Fibroblast of skin of scalp (primary cell): ENCODE measurements at regions not wholly inside any gene's neighbourhood (a gene's known extent, or its start where the extent isn't known, plus 50 kb on each side); places are given as distances from the start of the nearest gene placed in this dataset.
"Not testable (repeated sequence)": the region's sequence is repeated elsewhere in the genome, so short reads cannot be mapped to it uniquely, and the experiment has no call there.

ENCODE experiments used
- DNase-seq: peaks from one replicate; pipeline ENCODE4 v3.0.0-alpha.2; 2013

GRCh38 chr14:71331403-71331802 is 424.1 kb downstream of the PCNX1 start:
- DNase-seq, result no peak

DNA sequence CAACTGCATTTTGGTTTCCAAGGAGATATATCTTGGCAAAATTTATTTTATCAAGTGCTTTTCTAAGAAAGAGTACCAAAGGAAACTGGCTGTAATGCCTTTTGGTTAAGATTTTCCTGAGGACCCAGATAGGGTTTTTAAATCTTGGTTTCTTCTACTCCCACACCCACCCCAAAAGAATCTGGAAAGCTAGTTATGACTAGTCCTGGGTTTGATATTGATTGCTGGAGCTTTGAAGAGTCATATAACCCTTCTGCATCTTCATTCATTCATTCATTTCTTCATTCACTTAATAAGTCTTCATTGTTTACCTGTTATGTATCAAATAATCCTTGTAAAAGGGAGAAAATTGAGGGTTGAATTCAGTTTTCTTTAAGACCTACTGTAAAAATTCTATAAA is 425.2 kb downstream of the PCNX1 start:
- no peak for DNase-seq

DNA sequence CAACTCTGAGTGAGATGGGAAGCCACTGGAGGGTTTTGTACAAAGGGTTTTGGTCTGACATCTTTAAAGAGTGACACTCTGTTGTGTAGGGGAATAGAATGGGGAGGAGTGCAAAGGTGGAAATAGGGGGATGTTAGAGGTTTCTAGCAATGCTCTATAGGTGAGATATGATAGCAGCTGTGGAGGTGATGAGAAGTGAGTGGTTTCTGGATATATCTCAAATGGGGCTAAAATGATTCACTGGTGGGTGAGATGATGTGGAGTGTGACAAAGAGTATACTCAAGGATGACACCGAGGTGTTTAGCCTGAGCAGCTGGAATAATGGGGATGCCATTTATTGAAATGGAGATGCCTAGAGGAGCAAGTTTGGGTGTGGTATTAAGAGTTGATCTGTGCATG is 426.4 kb downstream of the PCNX1 start:
- DNase-seq, result no peak

GRCh38 chr14:71336489-71337192 is 429.4 kb downstream of the PCNX1 start:
- DNase-seq, result no peak

DNA sequence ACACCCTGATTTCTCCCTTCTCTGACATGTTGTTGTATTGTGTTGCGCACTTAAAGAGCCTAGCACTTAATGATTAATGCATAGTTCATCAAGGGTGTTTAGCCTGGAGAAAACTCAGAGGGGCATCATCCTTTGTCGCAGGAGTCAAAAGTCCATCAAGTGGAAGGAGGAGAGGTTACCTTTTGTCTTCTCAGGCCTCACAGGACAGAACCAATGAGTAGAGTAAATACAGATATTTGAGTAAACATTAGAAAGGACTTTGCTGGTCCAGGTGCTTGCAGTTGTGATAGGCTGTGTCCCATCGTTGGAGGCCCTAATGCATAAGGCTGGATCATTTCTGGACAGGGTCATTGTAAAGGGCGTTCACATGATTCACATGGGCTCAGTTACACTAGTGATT is 430.9 kb downstream of the PCNX1 start:
- no peak for DNase-seq

DNA sequence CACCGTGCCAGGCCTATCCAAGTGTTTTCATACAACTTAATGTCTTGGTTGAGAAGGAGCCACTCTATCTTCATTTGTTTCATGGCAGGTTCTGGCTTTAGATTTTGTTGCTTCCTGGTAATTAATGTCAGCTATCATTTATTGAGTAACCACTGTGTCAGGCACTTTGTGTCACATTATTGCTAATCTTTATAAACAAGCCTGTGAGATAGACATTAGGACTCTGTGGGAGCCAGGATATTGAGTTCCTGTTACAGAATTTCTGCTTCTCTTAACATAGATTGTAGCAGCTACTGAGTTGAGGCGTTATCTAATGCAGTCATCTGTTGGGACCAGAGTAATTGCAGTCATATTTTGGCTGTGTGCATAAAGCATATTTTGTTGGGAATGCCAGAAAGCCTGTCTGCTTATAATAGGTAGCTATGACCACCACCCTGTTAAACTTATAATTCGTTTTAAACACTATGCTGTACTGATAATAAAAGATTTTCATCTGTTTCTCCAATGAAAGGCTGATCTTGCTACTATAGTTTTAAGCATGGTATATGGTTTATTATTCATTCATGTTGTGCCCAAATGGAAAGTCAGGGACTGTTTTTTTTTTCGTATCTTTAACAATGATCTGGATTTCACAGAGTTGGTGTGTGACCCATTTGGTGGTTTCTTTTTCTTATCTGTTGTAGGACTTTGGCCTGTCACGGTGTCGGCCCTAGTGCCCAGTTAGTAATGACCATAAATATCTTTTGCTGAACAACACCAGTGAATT is 432.6 kb downstream of the PCNX1 start:
- no peak for DNase-seq

DNA sequence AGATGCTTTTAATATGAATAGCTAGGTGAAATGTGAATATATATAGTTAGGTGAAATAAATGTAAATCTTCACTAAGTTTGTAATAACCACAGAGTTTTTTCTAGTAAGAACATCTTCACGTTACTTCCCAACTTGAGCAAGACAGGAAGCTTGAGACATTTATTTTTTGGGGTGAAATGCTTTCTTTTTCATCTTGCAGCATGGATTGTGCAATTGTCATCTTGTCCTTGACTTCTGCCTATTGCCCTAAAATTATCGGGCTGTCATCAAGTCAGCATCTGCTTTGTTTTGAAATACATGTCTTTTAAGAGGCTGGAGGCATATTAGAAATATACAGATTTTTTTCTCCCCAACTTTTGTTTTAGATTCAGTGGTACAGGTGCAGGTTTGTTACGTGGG is 433.9 kb downstream of the PCNX1 start:
- no peak for DNase-seq

GRCh38 chr14:71343724-71344123 is 436.5 kb downstream of the PCNX1 start:
- no peak for DNase-seq

GRCh38 chr14:71344506-71344905 is 437.2 kb downstream of the PCNX1 start:
- DNase-seq, result no peak

- no peak for DNase-seq
Measured at GRCh38 chr14:71346685-71347084, 439.4 kb downstream of the PCNX1 start.

- DNase-seq, result no peak
Measured at GRCh38 chr14:71348394-71348793, 441.1 kb downstream of the PCNX1 start.

DNA sequence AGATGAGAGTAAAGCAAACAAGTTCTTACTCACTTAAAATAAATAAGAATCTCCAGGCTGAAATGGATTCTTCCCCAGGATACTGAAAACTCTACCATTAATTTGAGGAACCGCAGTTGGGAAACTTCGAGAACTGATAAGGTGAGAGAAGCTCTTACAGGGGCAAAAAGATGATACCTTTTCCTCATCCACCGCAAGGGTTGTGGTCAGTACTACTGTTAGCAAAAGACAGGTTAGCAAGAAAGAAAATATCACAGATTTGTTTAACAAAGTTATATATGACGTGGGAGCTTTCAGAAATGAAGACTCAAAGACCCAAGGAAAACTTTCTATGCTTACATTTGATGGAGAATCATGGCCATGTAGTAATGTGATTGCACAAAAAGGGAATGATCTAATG is 441.6 kb downstream of the PCNX1 start:
- DNase-seq, result no peak

DNA sequence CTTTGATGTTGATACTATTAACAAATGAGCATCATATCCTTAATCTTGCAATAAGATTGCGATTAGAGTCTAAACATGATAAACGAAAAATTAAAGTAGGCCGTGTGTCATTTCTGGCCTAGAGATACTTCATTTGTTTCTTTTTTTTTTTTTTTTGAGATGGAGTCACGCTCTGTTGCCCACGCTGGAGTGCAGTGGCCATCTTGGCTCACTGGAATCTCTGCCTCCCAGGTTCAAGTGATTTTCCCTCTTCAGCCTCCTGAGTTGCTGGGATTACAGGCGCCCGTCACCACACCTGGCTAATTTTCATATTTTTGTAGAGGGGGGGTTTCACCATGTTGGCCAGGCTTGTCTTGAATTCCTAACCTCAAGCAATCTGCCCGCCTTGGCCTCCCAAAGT is 446.9 kb downstream of the PCNX1 start:
- no peak for DNase-seq

DNA sequence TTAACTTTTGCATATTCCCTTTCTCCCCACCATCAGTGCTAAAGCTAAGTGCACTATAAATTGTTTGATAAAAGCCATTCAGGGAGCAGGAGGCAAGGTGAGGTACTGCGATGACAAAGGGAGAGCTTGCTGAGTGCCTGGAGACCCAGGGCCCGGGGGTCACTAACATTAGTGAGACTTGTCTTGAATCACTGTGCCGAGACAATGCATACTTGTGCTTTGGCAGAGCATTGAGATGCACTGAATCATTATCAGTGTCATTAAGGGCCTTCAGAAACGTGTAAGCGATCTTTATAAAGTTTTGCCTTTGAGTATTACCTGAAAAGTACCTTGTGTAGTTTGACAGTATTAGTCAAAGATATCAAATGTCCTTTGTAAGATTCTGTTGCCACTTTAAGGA is 447.5 kb downstream of the PCNX1 start:
- DNase-seq, result peak; percentile 34

- peak; percentile 90 for DNase-seq
Measured at GRCh38 chr14:71355324-71356201, 448.3 kb downstream of the PCNX1 start.

- DNase-seq, result no peak
Measured at GRCh38 chr14:71358209-71358931, 451.1 kb downstream of the PCNX1 start.

DNA sequence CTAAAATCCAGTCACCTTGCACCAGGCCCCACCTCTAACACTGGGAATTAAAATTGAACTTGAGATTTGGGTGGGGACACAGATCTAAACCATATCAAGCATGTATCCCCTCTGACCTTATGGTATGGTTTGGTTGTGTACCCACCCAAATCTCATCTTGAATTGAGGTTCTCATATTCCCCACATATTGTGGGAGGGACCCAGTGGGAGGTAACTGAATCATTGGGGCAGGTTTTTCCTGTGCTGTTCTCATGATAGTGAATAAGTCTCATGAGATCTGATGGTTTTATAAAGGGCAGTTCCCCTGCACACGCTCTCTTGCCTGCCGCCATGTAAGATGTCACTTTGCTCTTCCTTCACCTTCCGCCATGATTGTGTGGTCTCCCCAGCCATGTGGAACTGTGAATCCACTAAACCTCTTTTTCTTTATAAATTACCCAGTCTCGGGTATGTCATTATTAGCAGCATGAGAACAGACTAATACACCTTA is 451.7 kb downstream of the PCNX1 start:
- not testable (repeated sequence) for DNase-seq

GRCh38 chr14:71359823-71360222 is 452.6 kb downstream of the PCNX1 start:
- no peak for DNase-seq

- no peak for DNase-seq
Measured at GRCh38 chr14:71361336-71361735, 454.1 kb downstream of the PCNX1 start.

- DNase-seq, result no peak
Measured at GRCh38 chr14:71361874-71362273, 454.6 kb downstream of the PCNX1 start.

GRCh38 chr14:71362282-71362681 is 455.0 kb downstream of the PCNX1 start:
- DNase-seq, result no peak

DNA sequence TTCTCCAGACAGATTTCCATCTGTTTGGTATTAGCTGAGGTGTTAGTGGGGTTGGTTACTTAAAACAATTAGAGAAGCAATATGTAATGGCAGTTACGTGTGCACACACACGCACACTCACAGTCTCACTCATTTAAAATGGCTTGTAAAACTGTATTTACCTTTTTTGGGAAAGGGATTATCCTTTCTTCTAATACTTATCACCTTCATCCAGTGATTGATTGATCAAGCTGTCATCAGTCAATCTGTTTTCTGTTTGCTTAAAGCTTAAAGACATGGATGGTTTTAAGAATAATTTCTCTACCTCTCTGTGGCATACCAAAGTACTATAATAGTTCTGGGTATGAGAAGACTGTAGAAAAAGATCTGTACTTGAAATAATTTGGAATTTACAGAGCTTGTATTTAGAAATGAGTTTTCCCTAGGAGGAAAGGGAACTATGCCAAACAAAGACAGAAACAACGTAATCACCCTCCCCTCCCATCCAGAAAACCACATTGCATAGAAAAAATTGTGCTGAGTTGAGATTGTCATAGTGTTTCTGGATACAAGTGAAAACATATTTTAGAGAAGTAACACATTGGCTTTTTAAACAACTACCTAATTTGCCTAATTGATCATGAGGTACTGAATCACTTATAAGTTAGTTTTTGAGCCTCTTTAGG is 455.8 kb downstream of the PCNX1 start:
- DNase-seq, result peak; percentile 79
